ENCODE measurements at regions not wholly inside any gene's neighbourhood (a gene's known extent, or its start where the extent isn't known, plus 50 kb on each side); places are given as distances from the start of the nearest gene placed in this dataset.

GRCh38 chr6:10054672-10055071 is 360.2 kb downstream of the TFAP2A start:
- no peaks in the 10 kb centered on the region for H3K4me1 ChIP-seq
- H3K27ac ChIP-seq, result no peak overlapping the region
- H3K36me3 ChIP-seq, result no peaks in the 10 kb centered on the region
- H3K27me3 ChIP-seq (ENCODE audit: low read depth), result no peaks in the 10 kb centered on the region
- intact Hi-C loops (cut with DNase I), result no loop called here
- no peak for ATAC-seq
- peaks cover 7% of the 10 kb centered on the region for H3K9me3 ChIP-seq
- DNase-seq, result no peak
- H3K4me3 ChIP-seq, result no peak overlapping the region
- TF ChIP-seq CTCF (IDR thresholded peaks at IDR 0.05), result no peak

DNA sequence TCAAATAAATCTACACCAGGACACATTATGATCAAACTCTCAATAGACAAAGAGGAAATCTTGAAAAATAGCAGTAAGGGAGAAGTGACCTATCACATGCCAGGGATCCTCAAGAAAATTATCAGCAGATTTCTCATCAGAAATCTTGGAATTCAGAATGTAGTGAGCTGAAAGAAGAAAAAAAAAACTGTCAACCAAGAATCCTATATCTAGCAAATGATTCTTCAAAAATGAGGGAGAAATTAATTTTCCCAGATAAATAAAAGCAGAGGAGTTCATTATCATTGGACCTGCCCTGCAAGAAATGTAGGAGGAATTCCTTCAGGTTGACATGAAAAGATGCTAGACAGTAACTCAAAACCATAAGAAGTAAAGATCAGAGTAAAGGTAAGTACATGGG is 363.6 kb downstream of the TFAP2A start:
- Histone ChIP-seq H3K27me3 (ENCODE audit: low read depth) (no peaks in the 10 kb centered on the region), H3K9me3 (peaks cover 7% of the 10 kb centered on the region), H3K36me3 (no peaks in the 10 kb centered on the region), H3K4me3 (no peak overlapping the region), H3K27ac (no peak overlapping the region), H3K4me1 (no peaks in the 10 kb centered on the region)
- ATAC-seq, result no peak
- intact Hi-C loops (cut with DNase I), result no loop called here
- DNase-seq, result no peak
- TF ChIP-seq CTCF (IDR thresholded peaks at IDR 0.05), result no peak

- H3K27me3 ChIP-seq (ENCODE audit: low read depth), result no peaks in the 10 kb centered on the region
These were observed 366.2 kb downstream of the TFAP2A start for GRCh38 chr6:10048370-10049297.

DNA sequence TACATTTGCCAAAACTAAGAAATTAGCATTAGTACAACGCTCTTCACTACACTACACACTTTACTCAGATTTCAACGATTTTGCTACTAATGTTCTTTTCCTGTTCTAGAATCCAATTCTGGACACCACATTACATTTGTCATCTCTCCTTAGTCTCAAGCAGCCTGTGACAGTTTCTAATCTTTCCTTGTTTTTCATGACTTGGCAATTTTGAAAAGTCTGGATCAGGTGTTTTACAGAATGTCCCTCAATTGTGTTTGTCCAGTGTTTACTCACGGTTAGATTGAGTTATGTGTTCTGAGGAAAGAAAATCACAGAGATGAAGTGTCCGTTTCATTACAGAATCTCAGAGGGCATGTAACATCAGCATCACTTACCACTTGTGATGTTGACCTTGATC is 372.6 kb downstream of the TFAP2A start:
- no peak for ATAC-seq
- Histone ChIP-seq H3K27ac (no peak overlapping the region), H3K4me3 (no peak overlapping the region), H3K36me3 (no peaks in the 10 kb centered on the region), H3K4me1 (no peaks in the 10 kb centered on the region), H3K27me3 (ENCODE audit: low read depth) (no peaks in the 10 kb centered on the region), H3K9me3 (no peaks in the 10 kb centered on the region)
- intact Hi-C loops (cut with DNase I), result no loop called here
- no peak for TF ChIP-seq CTCF (IDR thresholded peaks at IDR 0.05)
- DNase-seq, result no peak

More at GRCh38 chr6:10048370-10049297, 366.2 kb downstream of the TFAP2A start:
- no peak overlapping the region for H3K4me3 ChIP-seq
- no peak for ATAC-seq
- intact Hi-C loops (cut with DNase I), result no loop called here
- no peaks in the 10 kb centered on the region for H3K36me3 ChIP-seq
- TF ChIP-seq CTCF (IDR thresholded peaks at IDR 0.05), result no peak
- peaks cover 7% of the 10 kb centered on the region for H3K9me3 ChIP-seq
- H3K27ac ChIP-seq, result no peak overlapping the region
- no peak for DNase-seq
- no peaks in the 10 kb centered on the region for H3K4me1 ChIP-seq

GRCh38 chr6:10033223-10033829 is 381.5 kb downstream of the TFAP2A start:
- DNase-seq (no peak), ATAC-seq (peak in 1 of 2 donors; percentile 65)
- no peak for TF ChIP-seq CTCF (IDR thresholded peaks at IDR 0.05)
- no peaks in the 10 kb centered on the region for H3K36me3 ChIP-seq
- no peak overlapping the region for H3K4me3 ChIP-seq
- H3K27ac ChIP-seq, result no peak overlapping the region
- no peaks in the 10 kb centered on the region for H3K27me3 ChIP-seq (ENCODE audit: low read depth)
- no peaks in the 10 kb centered on the region for H3K4me1 ChIP-seq
- intact Hi-C loops (cut with DNase I), result no loop called here
- H3K9me3 ChIP-seq, result no peaks in the 10 kb centered on the region

All from lower lobe of right lung (tissue), 2 donors.